OCI-M1 (cell line): ENCODE measurements at regions not wholly inside any gene's neighbourhood (a gene's known extent, or its start where the extent isn't known, plus 50 kb on each side); places are given as distances from the start of the nearest gene placed in this dataset.
"Not testable (repeated sequence)": the region's sequence is repeated elsewhere in the genome, so short reads cannot be mapped to it uniquely, and the experiment has no call there.

Experiments used
- DNase-seq: peaks from one replicate; lab custom pipeline; 2025; lab: John Stamatoyannopoulos, UW

- DNase-seq = no peak
Measured at GRCh38 chr2:160550048-160550447, 56.4 kb upstream of the RBMS1 start.

- peak; percentile 6 for DNase-seq
Measured at GRCh38 chr2:160551259-160551658, 57.7 kb upstream of the RBMS1 start.

- no peak for DNase-seq
Measured at GRCh38 chr2:160555420-160556071, 61.9 kb upstream of the RBMS1 start.

GRCh38 chr2:160557903-160558302, 64.3 kb upstream of the RBMS1 start:
- DNase-seq = no peak

- DNase-seq = no peak
Measured at GRCh38 chr2:160558531-160558930, 64.9 kb upstream of the RBMS1 start.

GRCh38 chr2:160561551-160562295, 68.1 kb upstream of the RBMS1 start:
- peak; percentile 30 for DNase-seq

- DNase-seq = no peak
Measured at GRCh38 chr2:160562730-160563129, 69.1 kb upstream of the RBMS1 start.

- no peak for DNase-seq
Measured at GRCh38 chr2:160564591-160564990, 71.0 kb upstream of the RBMS1 start.

- DNase-seq = no peak
Measured at GRCh38 chr2:160565099-160565845, 71.7 kb upstream of the RBMS1 start.

- DNase-seq = no peak
Measured at GRCh38 chr2:160566717-160567116, 73.1 kb upstream of the RBMS1 start.

- DNase-seq = no peak
Measured at GRCh38 chr2:160568856-160569255, 75.2 kb upstream of the RBMS1 start.

- peak; percentile 59 for DNase-seq
Measured at GRCh38 chr2:160570376-160570775, 76.8 kb upstream of the RBMS1 start.

- no peak for DNase-seq
Measured at GRCh38 chr2:160574468-160575140, 81.0 kb upstream of the RBMS1 start.

- no peak for DNase-seq
Measured at GRCh38 chr2:160575368-160575767, 81.8 kb upstream of the RBMS1 start.

- DNase-seq = peak; percentile 29
Measured at GRCh38 chr2:160576054-160576499, 82.5 kb upstream of the RBMS1 start.

- DNase-seq = not testable (repeated sequence)
Measured at GRCh38 chr2:160577081-160577480, 83.5 kb upstream of the RBMS1 start.

GRCh38 chr2:160581035-160581434, 87.4 kb upstream of the RBMS1 start:
- no peak for DNase-seq

- no peak for DNase-seq
Measured at GRCh38 chr2:160581448-160581847, 87.8 kb upstream of the RBMS1 start.

GRCh38 chr2:160582081-160582480, 88.5 kb upstream of the RBMS1 start:
- no peak for DNase-seq

- no peak for DNase-seq
Measured at GRCh38 chr2:160582490-160583145, 89.0 kb upstream of the RBMS1 start.

- no peak for DNase-seq
Measured at GRCh38 chr2:160583146-160583535, 89.5 kb upstream of the RBMS1 start.
